AG09319 (cell line): ENCODE measurements at regions not wholly inside any gene's neighbourhood (a gene's known extent, or its start where the extent isn't known, plus 50 kb on each side); places are given as distances from the start of the nearest gene placed in this dataset.

ENCODE experiments used
- DNase-seq: peaks from one replicate; pipeline ENCODE4 v3.0.0-alpha.2; 2010; ENCODE audit warnings: low read depth; ENCODE audit errors: extremely low read depth
- CTCF ChIP-seq: IDR thresholded peaks from 2 replicates; pipeline ENCODE4 v1.5.1; 2011; ENCODE audit warnings: low read depth, mild to moderate bottlenecking, inconsistent platforms, low read length, moderate library complexity

- no peak for TF ChIP-seq CTCF
- no peak for DNase-seq
These were observed 437.8 kb upstream of the FAM241A start for GRCh38 chr4:111707491-111707890.

- no peak for DNase-seq
- no peak for TF ChIP-seq CTCF
These were observed 433.1 kb upstream of the FAM241A start for GRCh38 chr4:111712093-111712677.

- DNase-seq: no peak
- no peak for TF ChIP-seq CTCF
These were observed 432.0 kb upstream of the FAM241A start for GRCh38 chr4:111713276-111713675.

- no peak for DNase-seq
- no peak for TF ChIP-seq CTCF
These were observed 427.3 kb upstream of the FAM241A start for GRCh38 chr4:111717921-111718320.

GRCh38 chr4:111718763-111719559 is 426.3 kb upstream of the FAM241A start:
- no peak for DNase-seq
- no peak for TF ChIP-seq CTCF

- TF ChIP-seq CTCF: no peak
- no peak for DNase-seq
These were observed 424.4 kb upstream of the FAM241A start for GRCh38 chr4:111720866-111721265.

- no peak for DNase-seq
These were observed 423.0 kb upstream of the FAM241A start for GRCh38 chr4:111722213-111722720.

More at GRCh38 chr4:111722213-111722720, 423.0 kb upstream of the FAM241A start:
- TF ChIP-seq CTCF: no peak
